Stimulated activated naive CD8-positive, alpha-beta T cell treated with anti-CD3 and anti-CD28 coated beads, Interleukin-15, Interleukin-2, amounts not matched to agents 100 ng/mL and 50 ng/mL, for 24 hours (primary cell): ENCODE measurements at regions not wholly inside any gene's neighbourhood (a gene's known extent, or its start where the extent isn't known, plus 50 kb on each side); places are given as distances from the start of the nearest gene placed in this dataset.

Source experiments
- H3K27ac Mint-ChIP-seq: one replicate; pipeline ENCODE4 v1.8.0; 2021; ENCODE audit warnings: mild to moderate bottlenecking, mixed read lengths
- H3K27me3 Mint-ChIP-seq: one replicate; pipeline ENCODE4 v1.8.0; 2021; ENCODE audit warnings: mixed read lengths
- H3K36me3 Mint-ChIP-seq: one replicate; pipeline ENCODE4 v1.8.0; 2021; ENCODE audit warnings: low read depth, mixed read lengths
- H3K4me1 Mint-ChIP-seq: one replicate; pipeline ENCODE4 v1.8.0; 2021; ENCODE audit warnings: low read depth, mixed read lengths
- H3K4me3 Mint-ChIP-seq: one replicate; pipeline ENCODE4 v1.8.0; 2021; ENCODE audit warnings: mild to moderate bottlenecking, mixed read lengths
- H3K9me3 Mint-ChIP-seq: one replicate; pipeline ENCODE4 v1.8.0; 2021; ENCODE audit warnings: mixed read lengths

DNA sequence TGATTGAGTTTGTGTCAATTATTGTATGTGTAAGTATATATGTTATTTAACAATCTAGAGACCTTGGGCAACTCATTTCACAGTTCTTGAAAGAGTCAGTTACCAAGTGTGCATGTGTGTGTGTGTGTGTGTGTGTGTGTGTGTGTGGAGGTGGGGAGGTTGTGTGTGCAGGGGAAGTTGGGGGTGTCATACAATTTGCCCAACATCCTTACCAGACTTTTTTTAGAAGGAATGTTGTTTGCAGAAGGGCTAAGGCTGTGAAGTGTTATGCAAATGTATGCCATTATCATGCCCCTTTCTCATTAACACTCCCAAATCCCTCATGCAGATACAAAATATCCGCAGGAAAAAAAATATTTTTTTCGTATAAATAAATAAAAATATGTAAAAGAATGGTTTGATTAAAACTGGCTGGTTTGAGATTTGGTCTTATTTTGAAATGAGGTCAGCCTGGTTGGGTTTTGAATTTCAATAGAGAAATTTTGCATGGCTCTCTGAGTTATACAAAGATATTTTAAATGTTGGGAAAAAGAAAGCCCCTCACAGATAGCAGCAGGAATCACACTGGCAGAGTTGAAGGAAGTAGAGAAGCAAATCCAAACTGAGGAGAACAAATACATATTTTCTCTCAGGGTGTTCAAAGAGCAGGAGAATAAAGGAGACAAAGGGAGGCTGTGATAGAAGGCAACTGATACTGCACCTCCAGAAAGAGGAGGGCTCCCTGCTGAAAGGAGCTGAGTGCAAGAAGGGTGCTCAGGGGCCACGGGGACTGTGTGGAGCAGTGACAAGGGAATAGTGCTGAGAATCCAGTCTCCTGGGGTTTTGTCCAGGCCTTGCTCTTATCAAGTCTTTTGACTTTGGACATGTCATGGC lies 1365.5 kb upstream of the CELF4 start:
- Mint-ChIP-seq H3K27me3 (no peaks in the 10 kb centered on the region), H3K9me3 (peaks cover 8% of the 10 kb centered on the region)

DNA sequence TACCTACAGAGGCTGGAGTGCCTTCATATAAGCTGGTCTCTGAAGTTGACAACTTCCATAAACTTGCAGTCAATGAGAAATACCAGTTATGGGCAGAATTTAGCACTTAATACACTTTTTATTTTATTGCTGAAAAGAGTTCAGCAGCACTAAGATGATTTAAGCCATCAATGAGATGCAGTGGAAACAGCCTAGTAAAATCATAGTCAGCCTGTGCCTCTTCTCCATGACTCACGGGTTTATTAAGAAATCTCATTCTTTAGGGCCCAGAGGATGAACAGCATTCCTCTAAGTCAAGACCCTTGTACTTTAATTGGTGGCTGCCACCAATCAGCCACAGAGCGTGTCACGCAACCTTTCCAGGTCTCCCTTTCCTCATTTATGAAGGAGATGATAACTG lies 1357.9 kb upstream of the CELF4 start:
- no peaks in the 10 kb centered on the region for H3K36me3 Mint-ChIP-seq
- no peaks in the 10 kb centered on the region for H3K9me3 Mint-ChIP-seq
- peaks cover 8% of the 10 kb centered on the region for H3K27me3 Mint-ChIP-seq
- H3K4me3 Mint-ChIP-seq: no peak overlapping the region
- H3K4me1 Mint-ChIP-seq: no peaks in the 10 kb centered on the region
- no peak overlapping the region for H3K27ac Mint-ChIP-seq

More for the DNA sequence above, 1365.5 kb upstream of the CELF4 start:
- H3K4me3 Mint-ChIP-seq: no peak overlapping the region
- H3K27ac Mint-ChIP-seq: no peak overlapping the region
- peaks cover 26% of the 10 kb centered on the region for H3K4me1 Mint-ChIP-seq
- H3K36me3 Mint-ChIP-seq: no peaks in the 10 kb centered on the region

DNA sequence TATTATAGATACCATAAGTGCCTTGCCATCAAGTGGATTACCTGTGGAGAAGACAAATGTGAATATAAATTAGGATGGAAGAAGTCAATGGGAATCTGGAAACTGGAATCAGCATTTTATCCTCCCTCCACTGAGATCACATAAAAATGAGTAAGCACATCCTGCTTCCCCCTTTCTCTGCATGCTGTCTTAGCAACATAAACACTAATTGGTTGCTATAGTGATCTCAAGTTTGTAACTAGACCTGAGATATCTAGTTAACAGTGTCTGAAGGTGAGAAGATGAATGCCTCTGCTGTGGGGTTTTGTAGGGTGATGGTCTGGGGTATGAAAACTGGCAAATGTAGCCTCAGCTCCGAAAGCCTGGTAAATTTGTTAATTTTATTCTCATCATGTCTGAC lies 1357.5 kb upstream of the CELF4 start:
- peaks cover 8% of the 10 kb centered on the region for H3K27me3 Mint-ChIP-seq

DNA sequence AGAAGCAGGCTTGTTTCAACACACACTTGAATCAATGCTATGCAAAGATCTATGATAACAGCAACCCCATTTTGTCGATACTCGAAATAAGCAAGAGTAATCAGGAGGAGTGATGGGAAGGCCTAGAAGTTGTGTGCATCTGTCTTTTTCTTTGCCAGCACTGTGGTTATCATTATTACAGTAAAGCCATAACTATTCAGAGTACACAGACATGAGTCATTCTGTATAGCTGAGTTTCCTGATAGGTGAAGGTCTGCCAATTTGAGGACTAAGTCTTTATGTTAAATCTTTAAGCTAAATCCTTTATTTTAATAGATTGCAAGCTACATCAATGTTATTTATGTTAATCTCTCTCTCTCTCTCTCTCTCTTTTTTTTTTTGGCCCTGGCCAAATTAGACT lies 1344.4 kb upstream of the CELF4 start:
- no peaks in the 10 kb centered on the region for H3K36me3 Mint-ChIP-seq
- H3K27ac Mint-ChIP-seq: no peak overlapping the region
- no peaks in the 10 kb centered on the region for H3K9me3 Mint-ChIP-seq
- H3K4me1 Mint-ChIP-seq: no peaks in the 10 kb centered on the region
- H3K4me3 Mint-ChIP-seq: no peak overlapping the region
- peaks cover 5% of the 10 kb centered on the region for H3K27me3 Mint-ChIP-seq

More for the DNA sequence above, 1357.5 kb upstream of the CELF4 start:
- no peaks in the 10 kb centered on the region for H3K9me3 Mint-ChIP-seq
- no peaks in the 10 kb centered on the region for H3K36me3 Mint-ChIP-seq
- no peak overlapping the region for H3K27ac Mint-ChIP-seq
- H3K4me1 Mint-ChIP-seq: no peaks in the 10 kb centered on the region
- no peak overlapping the region for H3K4me3 Mint-ChIP-seq

DNA sequence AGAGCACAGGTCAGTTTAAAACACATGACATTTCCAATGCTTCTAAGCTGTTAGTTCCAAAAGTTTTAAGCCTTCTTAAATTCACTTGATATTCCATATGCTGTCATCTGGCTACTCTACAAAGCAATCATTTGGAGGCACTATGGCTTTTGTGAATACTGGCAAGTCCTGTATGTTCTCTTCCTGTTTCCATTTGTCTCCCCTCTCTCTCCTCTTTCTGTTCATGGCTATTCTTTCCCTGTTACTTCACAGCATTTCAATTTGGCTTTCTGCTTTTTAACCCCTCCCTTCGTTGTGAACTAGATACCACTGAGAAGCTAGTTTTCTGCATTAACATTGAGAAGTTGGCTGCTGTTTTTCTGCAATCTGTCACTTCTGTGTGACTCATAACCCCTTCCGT lies 1337.2 kb upstream of the CELF4 start:
- H3K4me3 Mint-ChIP-seq: no peak overlapping the region
- no peak overlapping the region for H3K27ac Mint-ChIP-seq
- H3K4me1 Mint-ChIP-seq: no peaks in the 10 kb centered on the region
- H3K36me3 Mint-ChIP-seq: no peaks in the 10 kb centered on the region
- H3K27me3 Mint-ChIP-seq: peaks cover 2% of the 10 kb centered on the region
- no peaks in the 10 kb centered on the region for H3K9me3 Mint-ChIP-seq

DNA sequence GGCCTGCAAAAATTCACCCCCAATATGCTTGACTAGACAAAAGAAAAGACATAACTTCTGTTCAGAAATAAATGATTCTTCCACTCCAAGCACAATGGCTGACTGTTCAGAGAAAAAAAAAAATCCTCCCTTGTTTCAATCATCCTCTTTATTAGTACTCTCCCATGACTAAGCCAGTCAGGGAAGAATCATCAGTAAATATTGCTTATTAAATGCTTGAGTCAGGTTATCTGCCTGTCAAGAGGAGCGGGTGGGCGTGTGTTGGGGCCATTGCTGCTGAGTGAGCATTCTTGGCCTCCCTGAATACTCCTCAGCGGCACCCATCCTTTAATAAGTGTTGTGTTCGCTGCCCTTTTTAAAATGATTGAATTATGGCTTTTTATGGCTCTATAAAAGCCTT lies 1334.8 kb upstream of the CELF4 start:
- no peak overlapping the region for H3K27ac Mint-ChIP-seq
- H3K4me3 Mint-ChIP-seq: no peak overlapping the region
- no peaks in the 10 kb centered on the region for H3K27me3 Mint-ChIP-seq
- H3K9me3 Mint-ChIP-seq: no peaks in the 10 kb centered on the region
- no peaks in the 10 kb centered on the region for H3K4me1 Mint-ChIP-seq
- no peaks in the 10 kb centered on the region for H3K36me3 Mint-ChIP-seq

DNA sequence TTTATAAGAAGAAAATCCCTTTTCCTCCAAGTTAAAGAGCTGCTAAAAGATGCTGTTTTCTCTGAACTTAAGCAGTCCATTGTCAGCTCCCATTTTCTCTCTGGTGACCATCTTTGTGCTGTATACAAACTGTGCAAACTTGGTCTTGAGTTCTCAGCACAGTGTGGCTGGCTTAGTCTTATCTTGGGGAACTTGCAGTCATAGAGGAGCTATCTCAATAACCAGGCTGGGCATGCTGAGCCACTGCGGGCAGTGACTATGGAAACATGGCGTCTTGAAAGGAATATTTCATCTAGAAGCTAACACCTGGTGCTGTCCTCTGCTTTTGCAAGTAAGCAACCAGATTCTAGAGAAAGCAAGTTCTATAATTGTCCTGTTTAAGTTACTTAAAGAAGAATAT lies 1334.4 kb upstream of the CELF4 start:
- Mint-ChIP-seq H3K4me1 (no peaks in the 10 kb centered on the region), H3K27me3 (no peaks in the 10 kb centered on the region), H3K36me3 (no peaks in the 10 kb centered on the region)

DNA sequence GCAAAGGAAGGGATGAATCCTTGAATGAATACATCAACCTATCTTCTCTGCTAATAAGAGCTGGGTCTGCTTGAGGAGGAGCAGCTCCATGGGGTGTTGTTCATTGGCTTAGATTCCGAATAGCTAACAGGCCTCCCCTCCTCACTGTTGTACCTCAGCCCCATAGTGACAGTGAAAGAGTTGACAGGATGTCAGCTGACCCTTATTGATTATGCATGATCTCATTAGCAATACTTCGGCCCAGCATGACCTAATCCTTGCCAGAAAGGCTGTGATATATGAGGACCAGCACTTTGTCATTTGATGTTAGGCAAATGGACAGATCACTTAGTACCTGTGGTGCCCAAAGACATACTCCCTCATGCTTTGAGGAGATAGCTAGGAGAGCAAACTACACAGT lies 1333.7 kb upstream of the CELF4 start:
- H3K27me3 Mint-ChIP-seq: no peaks in the 10 kb centered on the region

More for the DNA sequence above, 1334.4 kb upstream of the CELF4 start:
- no peak overlapping the region for H3K27ac Mint-ChIP-seq
- H3K4me3 Mint-ChIP-seq: no peak overlapping the region
- H3K9me3 Mint-ChIP-seq: no peaks in the 10 kb centered on the region

DNA sequence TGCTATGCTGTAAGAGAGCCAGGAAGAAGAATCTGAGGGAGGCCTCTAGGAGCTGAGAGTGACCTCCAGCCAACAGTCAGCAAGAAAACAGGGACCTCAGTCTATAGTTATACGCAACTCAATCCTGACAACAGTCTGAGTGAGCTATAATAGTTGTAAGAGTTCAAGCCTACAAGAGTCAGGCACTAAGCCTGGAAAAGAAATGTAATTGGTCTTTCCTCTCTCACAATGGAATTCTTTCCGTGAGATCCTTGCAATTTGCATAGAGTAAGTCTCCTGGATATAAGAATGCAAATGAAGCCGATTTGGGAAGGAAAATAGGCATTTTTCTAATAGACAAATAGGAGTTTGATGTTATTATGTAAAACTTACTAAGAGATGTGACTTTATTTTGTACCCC lies 1332.6 kb upstream of the CELF4 start:
- H3K27me3 Mint-ChIP-seq: no peaks in the 10 kb centered on the region
- no peak overlapping the region for H3K27ac Mint-ChIP-seq
- H3K4me1 Mint-ChIP-seq: no peaks in the 10 kb centered on the region
- peaks cover 5% of the 10 kb centered on the region for H3K9me3 Mint-ChIP-seq
- H3K36me3 Mint-ChIP-seq: no peaks in the 10 kb centered on the region
- no peak overlapping the region for H3K4me3 Mint-ChIP-seq

More for the DNA sequence above, 1333.7 kb upstream of the CELF4 start:
- Mint-ChIP-seq H3K4me3 (no peak overlapping the region), H3K27ac (no peak overlapping the region), H3K9me3 (peaks cover 3% of the 10 kb centered on the region), H3K4me1 (no peaks in the 10 kb centered on the region), H3K36me3 (no peaks in the 10 kb centered on the region)

DNA sequence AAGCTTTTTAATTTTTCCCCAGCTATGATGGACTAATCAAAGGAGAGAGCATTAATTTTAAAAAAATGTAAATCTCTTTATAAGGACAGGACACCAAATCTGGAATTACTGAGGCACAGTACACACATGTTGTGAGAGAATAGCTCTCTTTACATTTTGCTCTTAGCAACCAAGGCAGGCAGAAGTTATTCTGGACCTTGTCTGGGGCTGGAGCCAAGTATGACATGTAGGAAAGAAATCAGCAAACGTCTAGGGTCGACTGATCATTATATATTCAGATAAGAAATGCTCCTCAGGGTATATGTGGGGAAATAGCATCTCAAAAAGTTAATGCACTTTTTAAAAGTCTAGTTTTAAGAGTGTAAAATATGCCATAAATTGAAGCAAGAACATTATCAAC lies 1330.0 kb upstream of the CELF4 start:
- Mint-ChIP-seq H3K27ac (no peak overlapping the region), H3K27me3 (no peaks in the 10 kb centered on the region), H3K9me3 (peaks cover 5% of the 10 kb centered on the region), H3K36me3 (no peaks in the 10 kb centered on the region), H3K4me3 (no peak overlapping the region), H3K4me1 (no peaks in the 10 kb centered on the region)

DNA sequence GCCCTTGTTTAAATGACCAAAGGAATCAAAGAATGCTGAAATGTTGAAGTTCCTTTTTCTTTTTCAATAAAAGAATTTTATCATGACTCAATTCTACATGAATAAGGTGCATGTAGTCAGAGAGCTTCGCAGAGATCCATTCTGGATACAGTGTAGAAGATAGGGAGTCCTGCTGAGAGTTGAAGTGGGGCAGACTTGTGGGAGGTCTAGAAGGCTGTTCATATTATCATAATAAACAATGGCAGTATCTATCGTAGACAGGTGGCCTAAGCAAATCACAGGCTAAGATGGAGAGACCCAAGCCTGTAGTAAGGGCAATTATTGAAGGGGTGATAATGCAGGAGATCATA lies 1322.0 kb upstream of the CELF4 start:
- H3K4me3 Mint-ChIP-seq: no peak overlapping the region
- no peaks in the 10 kb centered on the region for H3K36me3 Mint-ChIP-seq
- H3K27me3 Mint-ChIP-seq: no peaks in the 10 kb centered on the region
- H3K9me3 Mint-ChIP-seq: no peaks in the 10 kb centered on the region
- no peaks in the 10 kb centered on the region for H3K4me1 Mint-ChIP-seq
- H3K27ac Mint-ChIP-seq: no peak overlapping the region

DNA sequence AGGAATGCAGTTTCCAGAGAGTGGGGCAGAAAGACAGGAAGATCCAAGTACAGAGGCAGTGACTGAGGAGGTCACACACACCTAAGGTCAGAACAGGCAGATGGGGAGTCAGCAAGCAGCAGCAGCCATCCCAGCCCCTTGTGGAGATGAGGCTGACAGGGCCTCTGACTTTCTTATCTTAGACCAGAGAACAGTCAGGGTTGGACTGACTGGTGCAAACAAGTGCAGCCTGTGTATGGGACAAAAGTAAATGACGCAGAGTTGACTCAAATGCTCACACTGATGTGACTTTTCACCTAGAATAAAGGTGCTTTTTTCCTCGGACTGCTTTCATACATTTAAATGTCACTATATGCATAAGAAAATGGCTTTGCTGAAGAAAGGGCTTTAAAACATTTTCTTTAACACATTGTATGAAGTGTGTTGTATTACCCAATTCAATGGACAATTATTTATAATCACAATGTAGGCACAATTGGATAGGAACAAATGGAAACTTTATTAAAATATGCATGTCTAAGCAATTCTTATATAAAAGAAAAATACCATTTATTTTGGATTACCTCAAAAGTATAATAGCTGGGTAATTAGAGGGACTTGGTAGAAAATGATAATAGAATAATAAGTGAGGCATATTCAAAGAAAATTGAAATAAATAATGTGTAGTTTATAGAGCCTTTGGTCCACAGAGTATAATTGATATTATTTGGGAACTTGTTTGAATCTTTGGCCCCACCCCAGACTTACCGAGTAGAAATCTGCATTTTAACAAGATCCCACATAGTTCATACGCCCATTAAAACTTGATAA lies 1321.5 kb upstream of the CELF4 start:
- H3K4me3 Mint-ChIP-seq: no peak overlapping the region
- H3K36me3 Mint-ChIP-seq: no peaks in the 10 kb centered on the region
- H3K9me3 Mint-ChIP-seq: no peaks in the 10 kb centered on the region
- H3K4me1 Mint-ChIP-seq: no peaks in the 10 kb centered on the region
- no peaks in the 10 kb centered on the region for H3K27me3 Mint-ChIP-seq
- no peak overlapping the region for H3K27ac Mint-ChIP-seq

DNA sequence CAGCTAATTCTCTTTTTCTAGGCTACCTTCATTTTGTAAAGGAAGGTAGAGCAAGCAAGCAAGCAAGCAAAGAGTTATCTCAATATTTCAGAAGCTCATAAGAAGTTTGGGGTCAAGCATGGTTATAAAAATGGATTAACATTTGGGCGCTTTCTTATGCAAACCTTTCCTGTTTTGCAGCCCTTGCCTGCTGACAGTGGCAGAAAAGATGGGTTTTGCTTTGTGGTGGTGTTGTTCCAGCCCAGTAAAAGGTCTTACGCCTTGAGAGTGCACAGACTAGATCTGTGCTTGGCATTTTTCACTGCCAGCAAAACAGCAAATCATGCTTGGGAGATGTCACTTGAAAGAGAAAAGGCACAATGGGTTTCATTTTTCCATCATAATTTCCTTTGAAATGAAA lies 1320.6 kb upstream of the CELF4 start:
- Mint-ChIP-seq H3K4me3 (no peak overlapping the region), H3K27me3 (no peaks in the 10 kb centered on the region), H3K36me3 (no peaks in the 10 kb centered on the region), H3K9me3 (no peaks in the 10 kb centered on the region), H3K4me1 (no peaks in the 10 kb centered on the region), H3K27ac (no peak overlapping the region)

DNA sequence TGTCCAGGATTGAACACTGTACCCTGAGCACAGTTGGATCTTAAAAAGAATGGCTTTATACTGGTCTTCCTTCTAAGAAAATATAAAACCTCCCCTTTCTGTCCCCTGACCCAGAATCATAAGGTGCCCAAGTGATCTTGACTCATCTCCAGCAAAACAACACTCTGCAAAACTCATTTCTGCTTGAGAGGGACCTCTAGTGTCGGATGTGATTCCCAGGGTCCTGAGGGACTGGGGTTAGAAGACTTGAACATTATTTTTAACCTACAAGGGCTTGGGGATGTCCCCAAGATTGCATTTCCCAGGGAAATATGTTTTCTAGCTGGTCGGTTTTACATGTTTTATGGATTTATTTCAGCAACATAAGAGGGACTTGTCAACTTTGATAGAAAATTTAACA lies 1318.5 kb upstream of the CELF4 start:
- Mint-ChIP-seq H3K4me1 (no peaks in the 10 kb centered on the region), H3K27ac (no peak overlapping the region), H3K9me3 (no peaks in the 10 kb centered on the region), H3K27me3 (no peaks in the 10 kb centered on the region), H3K36me3 (no peaks in the 10 kb centered on the region), H3K4me3 (no peak overlapping the region)

DNA sequence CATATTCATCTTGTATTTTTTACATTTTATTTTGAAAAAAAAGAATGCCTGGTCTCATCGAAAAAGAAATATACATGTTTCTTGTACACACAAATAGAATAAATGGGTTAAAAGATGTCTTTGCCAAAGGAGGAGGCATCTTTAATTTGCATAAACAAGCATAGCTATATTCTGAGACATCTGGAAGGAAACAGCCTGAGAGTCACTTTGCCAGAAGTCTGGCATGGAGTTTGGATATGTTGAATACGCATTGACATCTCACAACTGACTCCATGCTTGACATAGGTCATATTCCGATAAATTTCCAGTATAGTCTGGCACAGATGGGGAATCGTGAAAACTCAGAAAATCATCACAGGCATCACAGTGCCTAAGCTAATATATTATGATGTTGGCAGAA lies 1317.5 kb upstream of the CELF4 start:
- Mint-ChIP-seq H3K4me3 (no peak overlapping the region), H3K36me3 (no peaks in the 10 kb centered on the region), H3K27ac (no peak overlapping the region), H3K27me3 (no peaks in the 10 kb centered on the region), H3K4me1 (no peaks in the 10 kb centered on the region), H3K9me3 (peaks cover 2% of the 10 kb centered on the region)
